ENCODE measurements at regions not wholly inside any gene's neighbourhood (a gene's known extent, or its start where the extent isn't known, plus 50 kb on each side); places are given as distances from the start of the nearest gene placed in this dataset.

DNA sequence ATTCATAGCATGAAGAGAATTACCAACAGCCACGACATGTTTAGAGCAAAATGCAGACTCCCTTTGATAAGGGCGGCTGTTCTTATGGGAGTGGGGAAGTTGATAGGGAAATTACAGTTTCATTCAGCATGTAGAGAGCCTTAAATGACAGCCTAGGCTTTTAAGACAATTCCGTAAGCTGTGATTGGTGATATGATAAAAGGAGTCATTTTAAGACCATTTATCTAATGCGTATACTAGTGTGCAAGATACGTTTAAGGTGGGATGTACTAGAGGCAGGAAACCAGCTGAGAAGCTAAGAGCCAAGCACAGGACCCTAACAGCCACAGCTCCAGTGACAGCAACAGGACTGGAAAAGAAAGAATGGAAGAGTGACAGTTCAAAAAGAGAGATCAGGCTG lies 102.2 kb upstream of the ZFP42 start:
- Histone ChIP-seq H3K27ac (ENCODE audit: insufficient read depth, low read length) (no peak overlapping the region), H2AK5ac (ENCODE audit: low read depth, low read length) (no peak overlapping the region), H2BK120ac (ENCODE audit: low read depth, low read length) (no peak overlapping the region), H3K27me3 (ENCODE audit: control insufficient read depth, insufficient read depth, low read length) (no peaks in the 10 kb centered on the region), H3K36me3 (ENCODE audit: control insufficient read depth, insufficient read depth, low read length) (no peaks in the 10 kb centered on the region), H2BK15ac (ENCODE audit: low read depth, low read length) (no peak overlapping the region), H2BK5ac (ENCODE audit: low read depth, low read length, poor library complexity, severe bottlenecking) (no peak overlapping the region), H3K56ac (ENCODE audit: extremely low read depth, insufficient read depth, low read length) (no peak overlapping the region), H4K8ac (ENCODE audit: low read depth in 2 of 2, low read length in 2 of 2) (no peak overlapping the region), H4K5ac (ENCODE audit: low read depth, low read length) (no peak overlapping the region), H3K18ac (ENCODE audit: low read depth, low read length) (no peak overlapping the region), H2AFZ (replicated peaks; ENCODE audit: low read length, poor library complexity) (no peak overlapping the region), H3K4me1 (ENCODE audit: control insufficient read depth, insufficient read depth, low read length) (no peaks in the 10 kb centered on the region), H3K4me3 (ENCODE audit: insufficient read depth, low read depth, low read length) (no peak overlapping the region), H4K20me1 (ENCODE audit: insufficient read depth, low read length) (no peaks in the 10 kb centered on the region), H3K23ac (ENCODE audit: low read depth, low read length) (no peak overlapping the region), H3K4ac (ENCODE audit: low read depth, low read length) (no peak overlapping the region), H4K91ac (ENCODE audit: insufficient read depth, low read depth, low read length) (no peak overlapping the region), H2AK9ac (replicated peaks; ENCODE audit: low read depth, low read length, poor library complexity) (no peak overlapping the region), H3K9me3 (ENCODE audit: control insufficient read depth, insufficient read depth, low read length) (no peaks in the 10 kb centered on the region), H3K9me1 (ENCODE audit: insufficient read depth, low read length) (no peaks in the 10 kb centered on the region), H2BK20ac (ENCODE audit: low read depth, low read length) (no peak overlapping the region), H3K79me1 (ENCODE audit: low read depth in 1 of 2, low read length in 2 of 2) (no peaks in the 10 kb centered on the region), H3K14ac (replicated peaks; ENCODE audit: low read depth, low read length) (no peak overlapping the region), H3K9ac (ENCODE audit: low read depth, low read length) (no peak overlapping the region), H3K4me2 (ENCODE audit: low read depth, low read length) (no peak overlapping the region)
- ATAC-seq (ENCODE audit: low read depth), result no peak
- CTCF ChIA-PET, result no interaction called here
- dilution Hi-C loops (cut with HindIII; ENCODE audit: low sequenced_read_pairs, unreplicated experiment) (no loop called here), intact Hi-C loops (cut with micrococcal nuclease) (no loop called here), in situ Hi-C loops (cut with MboI; ENCODE audit: low sequenced_read_pairs) (no loop called here)
- DNase-seq, result no peak
- TF ChIP-seq MXI1 (IDR thresholded peaks at IDR 0.05; ENCODE audit: borderline replicate concordance, low read depth, low read length) (no peak), RAD21 (IDR thresholded peaks at IDR 0.05; ENCODE audit: low read length) (no peak), SMC3 (IDR thresholded peaks at IDR 0.05; ENCODE audit: low read depth, low read length) (no peak), MAFK (IDR thresholded peaks at IDR 0.05; ENCODE audit: low read depth, low read length) (no peak)
- no CpG with 5 or more reads among the region's 5 CpGs for WGBS, 2 experiments (ENCODE audit: extremely low coverage in 2 of 2, insufficient read length in 1 of 2)
- POLR2A ChIA-PET (ENCODE audit: unreplicated experiment), result no interaction called here
- no TSS peak for BruUV-seq (replicated peaks)
